Loucy (cell line): ENCODE measurements at regions not wholly inside any gene's neighbourhood (a gene's known extent, or its start where the extent isn't known, plus 50 kb on each side); places are given as distances from the start of the nearest gene placed in this dataset.
"Not testable (repeated sequence)": the region's sequence is repeated elsewhere in the genome, so short reads cannot be mapped to it uniquely, and the experiment has no call there.

Source experiments
- H2AFZ ChIP-seq: fragments of 200-600 bp; sonication (generic); 2 replicates; pipeline ENCODE4 v1.6.0; 2016; ENCODE audit warnings: antibody characterized with exemption, mild to moderate bottlenecking, low read length, moderate library complexity
- H3F3A ChIP-seq: fragments of 200-600 bp; 2 replicates; pipeline ENCODE4 v1.6.0; 2016; ENCODE audit warnings: antibody characterized with exemption, low read depth, mild to moderate bottlenecking
- H3K27me3 ChIP-seq: fragments of 200-600 bp; sonication (generic); 2 replicates; pipeline ENCODE4 v1.6.1; 2014; ENCODE audit warnings: low read length, mild to moderate bottlenecking; ENCODE audit not compliant: insufficient read depth, poor library complexity, severe bottlenecking
- H3K36me3 ChIP-seq: fragments of 200-600 bp; sonication (generic); 2 replicates; pipeline ENCODE4 v1.6.1; 2016; ENCODE audit warnings: low read length; ENCODE audit not compliant: insufficient read depth
- H3K4me1 ChIP-seq: fragments of 200-600 bp; sonication (generic); 2 replicates; pipeline ENCODE4 v1.5.1; 2014; ENCODE audit warnings: low read length, mild to moderate bottlenecking; ENCODE audit not compliant: insufficient read depth, poor library complexity, severe bottlenecking
- H3K4me2 ChIP-seq: fragments of 200-600 bp; sonication (generic); 2 replicates; pipeline ENCODE4 v1.6.0; 2014; ENCODE audit warnings: antibody characterized with exemption, low read length, low read depth, mild to moderate bottlenecking; ENCODE audit not compliant: poor library complexity, severe bottlenecking
- H3K4me3 ChIP-seq: fragments of 200-600 bp; sonication (generic); 2 replicates; pipeline ENCODE4 v1.5.1; 2014; ENCODE audit warnings: low read length, mild to moderate bottlenecking, mixed read lengths; ENCODE audit not compliant: poor library complexity, severe bottlenecking
- H3K79me2 ChIP-seq: fragments of 200-600 bp; sonication (generic); 2 replicates; pipeline ENCODE4 v1.6.1; 2014; ENCODE audit warnings: low read length; ENCODE audit not compliant: insufficient read depth
- H3K9ac ChIP-seq: fragments of 200-600 bp; sonication (generic); 2 replicates; pipeline ENCODE4 v1.6.0; 2014; ENCODE audit warnings: mild to moderate bottlenecking, low read depth, low read length, moderate library complexity; ENCODE audit not compliant: poor library complexity, severe bottlenecking
- H3K9me2 ChIP-seq: fragments of 200-600 bp; sonication (generic); replicated peaks from 2 replicates; pipeline ENCODE4 v1.6.1; 2016; ENCODE audit warnings: low read depth, low read length, mixed read lengths
- H3K9me3 ChIP-seq: fragments of 200-600 bp; sonication (generic); 2 replicates; pipeline ENCODE4 v1.6.1; 2014; ENCODE audit warnings: mild to moderate bottlenecking, antibody characterized with exemption, low read length, low read depth; ENCODE audit not compliant: insufficient read depth
- H4K20me1 ChIP-seq: fragments of 200-600 bp; sonication (generic); 2 replicates; pipeline ENCODE4 v1.6.0; 2014; ENCODE audit warnings: antibody characterized with exemption, low read length, mild to moderate bottlenecking; ENCODE audit not compliant: insufficient read depth, poor library complexity, severe bottlenecking
- CTCF ChIP-seq: fragments of 200-600 bp; sonication (generic); conservative IDR thresholded peaks from 2 replicates; pipeline ENCODE4 v1.5.1; 2014; ENCODE audit warnings: mild to moderate bottlenecking, antibody characterized with exemption, low read length
- EZH2phosphoT487 ChIP-seq: fragments of 200-600 bp; IDR thresholded peaks from 2 replicates; pipeline ENCODE4 v1.6.1; 2018; ENCODE audit warnings: antibody characterized with exemption, mild to moderate bottlenecking, moderate library complexity, borderline replicate concordance

- Histone ChIP-seq H3K4me3 (no peak overlapping the region), H3K9me2 (no peaks in the 10 kb centered on the region), H3K4me2 (no peak overlapping the region), H3K79me2 (no peaks in the 10 kb centered on the region), H3K27me3 (no peaks in the 10 kb centered on the region), H3K9me3 (no peaks in the 10 kb centered on the region), H3K36me3 (no peaks in the 10 kb centered on the region), H3K4me1 (no peaks in the 10 kb centered on the region), H4K20me1 (no peaks in the 10 kb centered on the region), H3F3A (no peaks in the 10 kb centered on the region), H3K9ac (no peak overlapping the region), H2AFZ (no peak overlapping the region)
- TF ChIP-seq CTCF: no peak
- TF ChIP-seq EZH2phosphoT487: no peak
Measured at GRCh38 chr10:9147475-9147874, 1093.0 kb downstream of the GATA3 start.

GRCh38 chr10:9149134-9149533, 1094.6 kb downstream of the GATA3 start:
- Histone ChIP-seq H3K27me3 (no peaks in the 10 kb centered on the region), H4K20me1 (no peaks in the 10 kb centered on the region), H2AFZ (no peak overlapping the region)

GRCh38 chr10:9153057-9153456, 1098.6 kb downstream of the GATA3 start:
- not testable (repeated sequence) for H3K36me3 ChIP-seq, H3K9me2 ChIP-seq, H3K4me2 ChIP-seq, H3K9me3 ChIP-seq, H3K9ac ChIP-seq, H4K20me1 ChIP-seq, H3K79me2 ChIP-seq, H2AFZ ChIP-seq, H3F3A ChIP-seq, H3K27me3 ChIP-seq, H3K4me1 ChIP-seq, H3K4me3 ChIP-seq

More at GRCh38 chr10:9149134-9149533, 1094.6 kb downstream of the GATA3 start:
- Histone ChIP-seq H3K36me3 (no peaks in the 10 kb centered on the region), H3K79me2 (no peaks in the 10 kb centered on the region), H3K9me2 (no peaks in the 10 kb centered on the region), H3K4me2 (no peak overlapping the region), H3F3A (no peaks in the 10 kb centered on the region), H3K9ac (no peak overlapping the region), H3K9me3 (no peaks in the 10 kb centered on the region), H3K4me1 (no peaks in the 10 kb centered on the region), H3K4me3 (no peak overlapping the region)
- TF ChIP-seq CTCF (no peak), EZH2phosphoT487 (no peak)

- Histone ChIP-seq H3K36me3 (no peaks in the 10 kb centered on the region), H3F3A (no peaks in the 10 kb centered on the region), H3K79me2 (no peaks in the 10 kb centered on the region), H4K20me1 (no peaks in the 10 kb centered on the region), H3K4me1 (no peaks in the 10 kb centered on the region), H3K4me3 (no peak overlapping the region), H3K4me2 (no peak overlapping the region), H3K9me3 (no peaks in the 10 kb centered on the region; the same call in 1 of the 2 replicates), H3K27me3 (no peaks in the 10 kb centered on the region), H2AFZ (no peak overlapping the region), H3K9me2 (no peaks in the 10 kb centered on the region), H3K9ac (no peak overlapping the region)
- TF ChIP-seq CTCF: no peak
- no peak for TF ChIP-seq EZH2phosphoT487
Measured at GRCh38 chr10:9157656-9158055, 1103.2 kb downstream of the GATA3 start.
